Breast epithelium (tissue), 3 donors: ENCODE measurements at regions not wholly inside any gene's neighbourhood (a gene's known extent, or its start where the extent isn't known, plus 50 kb on each side); places are given as distances from the start of the nearest gene placed in this dataset.

ENCODE experiments used
- CTCF ChIP-seq, 3 donors: fragments of 450-650 bp; IDR thresholded peaks; one replicate each; pipeline ENCODE4 v1.5.1; 2016 to 2017; ENCODE audit warnings: antibody characterized with exemption in 3 of 3, mild to moderate bottlenecking in 3 of 3, moderate library complexity in 3 of 3
- POLR2AphosphoS5 ChIP-seq, 3 donors: sonication (generic); formaldehyde crosslinking; IDR thresholded peaks; one replicate each; pipeline ENCODE4 v1.6.1; 2017; ENCODE audit warnings: antibody characterized with exemption in 3 of 3

- TF ChIP-seq CTCF (IDR thresholded peaks at IDR 0.05): no peak
- no peak for TF ChIP-seq POLR2AphosphoS5 (IDR thresholded peaks at IDR 0.05)
These were observed 212.2 kb upstream of the BTBD3 start for GRCh38 chr20:11705512-11705911.
